H1 (cell line): ENCODE measurements at regions not wholly inside any gene's neighbourhood (a gene's known extent, or its start where the extent isn't known, plus 50 kb on each side); places are given as distances from the start of the nearest gene placed in this dataset.

ENCODE experiments used
- CREB1 ChIP-seq: IDR thresholded peaks from 2 replicates; pipeline ENCODE4 v1.6.1; 2012; ENCODE audit warnings: inconsistent platforms
- POLR2A ChIP-seq, 2 experiments: IDR thresholded peaks; 1 replicate in 1 of 2; 2 replicates in 1 of 2; pipeline ENCODE4 v1.6.1; 2011; ENCODE audit warnings: low read depth in 2 of 2, low read length in 2 of 2, mild to moderate bottlenecking in 2 of 2; ENCODE audit errors: control extremely low read depth in 1 of 2
- POLR2AphosphoS5 ChIP-seq: IDR thresholded peaks from 2 replicates; pipeline ENCODE4 v1.6.1; 2011; ENCODE audit warnings: low read depth, low read length
- RFX5 ChIP-seq: IDR thresholded peaks from 2 replicates; pipeline ENCODE4 v1.6.1; 2011; ENCODE audit warnings: low read depth, low read length, improper control_type of control experiment, borderline replicate concordance
- TF ChIP-seq, protein P1 (sequence below), 3 experiments: IDR thresholded peaks; 1 replicate in 2 of 3; 2 replicates in 1 of 3; pipeline versions ENCODE4 v1.5.1 to v1.6.1; 2011; ENCODE audit warnings: low read length in 3 of 3, mild to moderate bottlenecking in 3 of 3, inconsistent platforms in 2 of 3, low read depth in 1 of 3, moderate library complexity in 1 of 3; ENCODE audit not compliant: insufficient read depth in 1 of 3; ENCODE audit errors: control extremely low read depth in 1 of 3

- TF ChIP-seq, protein P1, sequence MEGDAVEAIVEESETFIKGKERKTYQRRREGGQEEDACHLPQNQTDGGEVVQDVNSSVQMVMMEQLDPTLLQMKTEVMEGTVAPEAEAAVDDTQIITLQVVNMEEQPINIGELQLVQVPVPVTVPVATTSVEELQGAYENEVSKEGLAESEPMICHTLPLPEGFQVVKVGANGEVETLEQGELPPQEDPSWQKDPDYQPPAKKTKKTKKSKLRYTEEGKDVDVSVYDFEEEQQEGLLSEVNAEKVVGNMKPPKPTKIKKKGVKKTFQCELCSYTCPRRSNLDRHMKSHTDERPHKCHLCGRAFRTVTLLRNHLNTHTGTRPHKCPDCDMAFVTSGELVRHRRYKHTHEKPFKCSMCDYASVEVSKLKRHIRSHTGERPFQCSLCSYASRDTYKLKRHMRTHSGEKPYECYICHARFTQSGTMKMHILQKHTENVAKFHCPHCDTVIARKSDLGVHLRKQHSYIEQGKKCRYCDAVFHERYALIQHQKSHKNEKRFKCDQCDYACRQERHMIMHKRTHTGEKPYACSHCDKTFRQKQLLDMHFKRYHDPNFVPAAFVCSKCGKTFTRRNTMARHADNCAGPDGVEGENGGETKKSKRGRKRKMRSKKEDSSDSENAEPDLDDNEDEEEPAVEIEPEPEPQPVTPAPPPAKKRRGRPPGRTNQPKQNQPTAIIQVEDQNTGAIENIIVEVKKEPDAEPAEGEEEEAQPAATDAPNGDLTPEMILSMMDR (IDR thresholded peaks at IDR 0.05; ENCODE audit: control extremely low read depth in 1 of 3, insufficient read depth in 1 of 3, low read depth in 1 of 3, low read length in 3 of 3): no peak
- TF ChIP-seq POLR2A (IDR thresholded peaks at IDR 0.05; ENCODE audit: control extremely low read depth in 1 of 2, low read depth in 2 of 2, low read length in 2 of 2) (no peak), CREB1 (no peak), POLR2AphosphoS5 (no peak), RFX5 (no peak)
Measured at GRCh38 chr6:156396791-156397418, 380.3 kb upstream of the ARID1B start.
